ENCODE measurements at regions not wholly inside any gene's neighbourhood (a gene's known extent, or its start where the extent isn't known, plus 50 kb on each side); places are given as distances from the start of the nearest gene placed in this dataset.

GRCh38 chr20:7492257-7492656 lies 448.0 kb downstream of the HAO1 start:
- no peak for TF ChIP-seq CTCF (IDR thresholded peaks at IDR 0.05; ENCODE audit: low read depth, low read length, missing control alignments)
- DNase-seq (ENCODE audit: low read depth), result no peak
- H3K4me3 ChIP-seq (ENCODE audit: low read depth, low read length), result no peak overlapping the region

GRCh38 chr20:7493311-7493710 lies 446.9 kb downstream of the HAO1 start:
- TF ChIP-seq CTCF (IDR thresholded peaks at IDR 0.05; ENCODE audit: low read depth, low read length, missing control alignments), result no peak
- H3K4me3 ChIP-seq (ENCODE audit: low read depth, low read length), result no peak overlapping the region
- DNase-seq (ENCODE audit: low read depth), result no peak

GRCh38 chr20:7496394-7496991 lies 443.8 kb downstream of the HAO1 start:
- H3K4me3 ChIP-seq (ENCODE audit: low read depth, low read length), result no peak overlapping the region
- no peak for DNase-seq (ENCODE audit: low read depth)
- TF ChIP-seq CTCF (IDR thresholded peaks at IDR 0.05; ENCODE audit: low read depth, low read length, missing control alignments), result no peak

GRCh38 chr20:7497985-7498384 lies 442.3 kb downstream of the HAO1 start:
- TF ChIP-seq CTCF (IDR thresholded peaks at IDR 0.05; ENCODE audit: low read depth, low read length, missing control alignments), result no peak
- H3K4me3 ChIP-seq (ENCODE audit: low read depth, low read length), result no peak overlapping the region
- DNase-seq (ENCODE audit: low read depth), result no peak

- no peak for DNase-seq (ENCODE audit: low read depth)
- no peak overlapping the region for H3K4me3 ChIP-seq (ENCODE audit: low read depth, low read length)
- no peak for TF ChIP-seq CTCF (IDR thresholded peaks at IDR 0.05; ENCODE audit: low read depth, low read length, missing control alignments)
Observed at GRCh38 chr20:7499201-7499600, 441.1 kb downstream of the HAO1 start.

- no peak for TF ChIP-seq CTCF (IDR thresholded peaks at IDR 0.05; ENCODE audit: low read depth, low read length, missing control alignments)
- no peak for DNase-seq (ENCODE audit: low read depth)
- no peak overlapping the region for H3K4me3 ChIP-seq (ENCODE audit: low read depth, low read length)
Observed at GRCh38 chr20:7500231-7500663, 440.0 kb downstream of the HAO1 start.

GRCh38 chr20:7503501-7503900 lies 436.8 kb downstream of the HAO1 start:
- no peak overlapping the region for H3K4me3 ChIP-seq (ENCODE audit: low read depth, low read length)
- no peak for TF ChIP-seq CTCF (IDR thresholded peaks at IDR 0.05; ENCODE audit: low read depth, low read length, missing control alignments)
- no peak for DNase-seq (ENCODE audit: low read depth)
